MM.1S (cell line): ENCODE measurements at regions not wholly inside any gene's neighbourhood (a gene's known extent, or its start where the extent isn't known, plus 50 kb on each side); places are given as distances from the start of the nearest gene placed in this dataset.

Experiments
- CTCF ChIP-seq: fragments of 300-600 bp; sonication (generic); IDR thresholded peaks from 2 replicates; pipeline ENCODE4 v1.5.1; 2016; ENCODE audit warnings: antibody characterized with exemption, low read length, mixed read lengths
- EZH2 ChIP-seq: fragments of 300-600 bp; sonication (generic); optimal IDR thresholded peaks from 2 replicates; pipeline ENCODE3; 2017; ENCODE audit warnings: low read depth, mild to moderate bottlenecking, antibody characterized with exemption, low read length, mixed read lengths
- EZH2phosphoT487 ChIP-seq: fragments of 300-600 bp; sonication (generic); IDR thresholded peaks from 2 replicates; pipeline ENCODE4 v1.6.1; 2018; ENCODE audit warnings: antibody characterized with exemption, low read length

- TF ChIP-seq CTCF, result no peak
- TF ChIP-seq EZH2, result no peak
- TF ChIP-seq EZH2phosphoT487, result no peak
Observed at GRCh38 chr5:24850926-24851486, 206.2 kb upstream of the CDH10 start.
